GM19239 (cell line): ENCODE measurements at regions not wholly inside any gene's neighbourhood (a gene's known extent, or its start where the extent isn't known, plus 50 kb on each side); places are given as distances from the start of the nearest gene placed in this dataset.

ENCODE experiments used
- DNase-seq: peaks from one replicate; pipeline ENCODE4 v3.0.0; 2011; ENCODE audit warnings: low spot score; ENCODE audit not compliant: insufficient read length
- FAIRE-seq: peaks from 2 replicates; lab custom pipeline; 2011; peaks lifted over from hg19 to GRCh38; lab: Jason Lieb, UNC

GRCh38 chr17:74024871-74025531 is 178.5 kb upstream of the RPL38 start:
- FAIRE-seq: no peak
- no peak for DNase-seq

GRCh38 chr17:74027444-74027843 is 176.0 kb upstream of the RPL38 start:
- no peak for DNase-seq
- no peak for FAIRE-seq

- FAIRE-seq (no peak), DNase-seq (no peak)
These were observed 174.9 kb upstream of the RPL38 start for GRCh38 chr17:74028354-74029116.

- no peak for DNase-seq
- no peak for FAIRE-seq
These were observed 172.0 kb upstream of the RPL38 start for GRCh38 chr17:74031316-74032090.

- no peak for FAIRE-seq
- no peak for DNase-seq
These were observed 171.3 kb upstream of the RPL38 start for GRCh38 chr17:74032222-74032621.

GRCh38 chr17:74037320-74037719 is 166.2 kb upstream of the RPL38 start:
- no peak for FAIRE-seq
- DNase-seq: no peak

GRCh38 chr17:74040291-74040690 is 163.2 kb upstream of the RPL38 start:
- DNase-seq (no peak), FAIRE-seq (no peak)

- FAIRE-seq: no peak
- DNase-seq: no peak
These were observed 162.7 kb upstream of the RPL38 start for GRCh38 chr17:74040729-74041128.

GRCh38 chr17:74041869-74042640 is 161.4 kb upstream of the RPL38 start:
- DNase-seq (no peak), FAIRE-seq (no peak)

GRCh38 chr17:74042744-74043486 is 160.6 kb upstream of the RPL38 start:
- FAIRE-seq: no peak

GRCh38 chr17:74043976-74044375 is 159.5 kb upstream of the RPL38 start:
- FAIRE-seq (no peak), DNase-seq (no peak)

More at GRCh38 chr17:74042744-74043486, 160.6 kb upstream of the RPL38 start:
- no peak for DNase-seq

- FAIRE-seq (no peak), DNase-seq (no peak)
These were observed 157.7 kb upstream of the RPL38 start for GRCh38 chr17:74045608-74046280.

- FAIRE-seq (no peak), DNase-seq (no peak)
These were observed 154.1 kb upstream of the RPL38 start for GRCh38 chr17:74049167-74049966.

- FAIRE-seq (no peak), DNase-seq (no peak)
These were observed 153.5 kb upstream of the RPL38 start for GRCh38 chr17:74049967-74050458.

GRCh38 chr17:74051348-74051747 is 152.1 kb upstream of the RPL38 start:
- DNase-seq (no peak), FAIRE-seq (no peak)

GRCh38 chr17:74052993-74053711 is 150.3 kb upstream of the RPL38 start:
- DNase-seq (no peak), FAIRE-seq (no peak)

GRCh38 chr17:74053712-74054078 is 149.8 kb upstream of the RPL38 start:
- FAIRE-seq: no peak
- no peak for DNase-seq

GRCh38 chr17:74054249-74054648 is 149.2 kb upstream of the RPL38 start:
- no peak for FAIRE-seq
- DNase-seq: no peak
